Trophoblast cell (in vitro differentiated cells and primary cell): ENCODE measurements at regions not wholly inside any gene's neighbourhood (a gene's known extent, or its start where the extent isn't known, plus 50 kb on each side); places are given as distances from the start of the nearest gene placed in this dataset.
A peak's percentile ranks its signal among the peaks of the same experiment; 100 is the strongest.

Experiments used
- DNase-seq, 2 donors: peaks; one replicate each; pipeline ENCODE4 v3.0.0-alpha.2; 2016
- H2AFZ ChIP-seq: 2 replicates; pipeline ENCODE4 v1.6.1; 2013; ENCODE audit warnings: low read length, moderate library complexity, mild to moderate bottlenecking; ENCODE audit not compliant: insufficient read depth, poor library complexity
- H2AK5ac ChIP-seq: 2 replicates; pipeline ENCODE4 v1.6.1; 2013; ENCODE audit warnings: mild to moderate bottlenecking, low read length
- H2BK120ac ChIP-seq: 2 replicates; pipeline ENCODE4 v1.6.1; 2013; ENCODE audit warnings: low read length, mild to moderate bottlenecking, moderate library complexity; ENCODE audit not compliant: insufficient read depth, poor library complexity
- H2BK12ac ChIP-seq: 2 replicates; pipeline ENCODE4 v1.6.1; 2013; ENCODE audit warnings: mild to moderate bottlenecking, low read length, moderate library complexity
- H2BK5ac ChIP-seq: 2 replicates; pipeline ENCODE4 v1.6.1; 2013; ENCODE audit warnings: low read length, low read depth, moderate library complexity, mild to moderate bottlenecking; ENCODE audit not compliant: poor library complexity
- H3K14ac ChIP-seq: 2 replicates; pipeline ENCODE4 v1.6.1; 2013; ENCODE audit warnings: mild to moderate bottlenecking, low read length
- H3K18ac ChIP-seq: 2 replicates; pipeline ENCODE4 v1.6.1; 2013; ENCODE audit warnings: mild to moderate bottlenecking, low read length
- H3K23ac ChIP-seq: 2 replicates; pipeline ENCODE4 v1.6.1; 2013; ENCODE audit warnings: low read length
- H3K27ac ChIP-seq: 2 replicates; pipeline ENCODE4 v1.5.1; 2013; ENCODE audit warnings: low read depth, mild to moderate bottlenecking, inconsistent platforms, low read length, moderate library complexity
- H3K27me3 ChIP-seq: 2 replicates; pipeline ENCODE4 v1.6.1; 2013; ENCODE audit warnings: inconsistent platforms, mild to moderate bottlenecking, low read length, moderate library complexity; ENCODE audit not compliant: insufficient read depth
- H3K36me3 ChIP-seq, 2 experiments: 1 replicate in 1 of 2; 2 replicates in 1 of 2; pipeline ENCODE4 v1.6.1; 2013; ENCODE audit warnings: low read length in 2 of 2, mild to moderate bottlenecking in 2 of 2, moderate library complexity in 1 of 2; ENCODE audit not compliant: insufficient read depth in 2 of 2, control insufficient read depth in 1 of 2
- H3K4ac ChIP-seq: 2 replicates; pipeline ENCODE4 v1.6.1; 2013; ENCODE audit warnings: low read depth, mild to moderate bottlenecking, low read length, moderate library complexity
- H3K4me1 ChIP-seq, 2 experiments: 1 replicate in 1 of 2; 2 replicates in 1 of 2; pipeline ENCODE4 v1.6.1; 2013; ENCODE audit warnings: low read length in 2 of 2, mild to moderate bottlenecking in 2 of 2, moderate library complexity in 1 of 2; ENCODE audit not compliant: insufficient read depth in 2 of 2, control insufficient read depth in 1 of 2
- H3K4me2 ChIP-seq: 2 replicates; pipeline ENCODE4 v1.6.1; 2013; ENCODE audit warnings: inconsistent platforms, mild to moderate bottlenecking, low read length, moderate library complexity
- H3K4me3 ChIP-seq: 2 replicates; pipeline ENCODE4 v1.5.1; 2013; ENCODE audit warnings: mild to moderate bottlenecking, low read depth, low read length, inconsistent platforms
- H3K79me1 ChIP-seq: one replicate; pipeline ENCODE4 v1.6.1; 2013; ENCODE audit warnings: low read length
- H3K79me2 ChIP-seq: 2 replicates; pipeline ENCODE4 v1.6.1; 2013; ENCODE audit warnings: low read length, mild to moderate bottlenecking; ENCODE audit not compliant: control insufficient read depth, insufficient read depth, poor library complexity
- H3K9ac ChIP-seq: 2 replicates; pipeline ENCODE4 v1.6.1; 2013; ENCODE audit warnings: mild to moderate bottlenecking, low read length
- H3K9me3 ChIP-seq: 2 replicates; pipeline ENCODE4 v1.6.1; 2013; ENCODE audit warnings: low read depth, mild to moderate bottlenecking, control low read depth, inconsistent platforms, low read length; ENCODE audit not compliant: insufficient read depth
- H4K12ac ChIP-seq: 2 replicates; pipeline ENCODE4 v1.6.1; 2013; ENCODE audit warnings: low read depth, mild to moderate bottlenecking, low read length, moderate library complexity
- H4K8ac ChIP-seq: 2 replicates; pipeline ENCODE4 v1.6.1; 2013; ENCODE audit warnings: low read depth, mild to moderate bottlenecking, low read length, moderate library complexity
- H4K91ac ChIP-seq: one replicate; pipeline ENCODE4 v1.6.1; 2013; ENCODE audit warnings: low read depth, mild to moderate bottlenecking, low read length, moderate library complexity
- WGBS: extraction: QIAGEN DNeasy Blood & Tissue Kit; methylation state at CpG from one replicate; pipeline ENCODE4 v1.1.7; 2013; ENCODE audit warnings: missing lambda C conversion rate; ENCODE audit not compliant: insufficient read length, insufficient coverage; ENCODE audit errors: extremely low coverage; 5-methylcytosine and 5-hydroxymethylcytosine counted together

GRCh38 chr1:243924188-243924587 lies 74.1 kb upstream of the AKT3 start:
- Histone ChIP-seq H3K14ac (peak overlapping the region; percentile 18), H2BK12ac (no peak overlapping the region), H4K8ac (peak overlapping the region; percentile 7), H4K91ac (peak overlapping the region; percentile 92), H3K27ac (peak overlapping the region; percentile 89), H3K4me1 (peaks cover 21 to 23% of the 10 kb centered on the region in 2 experiments), H3K23ac (no peak overlapping the region), H3K9ac (no peak overlapping the region), H2BK120ac (peak overlapping the region; percentile 50), H3K27me3 (no peaks in the 10 kb centered on the region), H2BK5ac (peak overlapping the region; percentile 77), H3K79me1 (peaks cover 19% of the 10 kb centered on the region), H2AK5ac (no peak overlapping the region), H4K12ac (no peak overlapping the region), H3K4ac (no peak overlapping the region), H3K18ac (no peak overlapping the region), H3K4me2 (peak overlapping the region; percentile 53), H2AFZ (no peak overlapping the region), H3K4me3 (no peak overlapping the region), H3K36me3 (no peaks in the 10 kb centered on the region), H3K9me3 (no peaks in the 10 kb centered on the region), H3K79me2 (no peaks in the 10 kb centered on the region)
- DNase-seq = peak; percentile 92 to 94
- no CpG with 5 or more reads among the region's 3 CpGs for WGBS

- Histone ChIP-seq H3K9me3 (no peaks in the 10 kb centered on the region), H3K4ac (no peak overlapping the region), H3K14ac (peak overlapping the region; percentile 48), H2BK12ac (peak overlapping the region; percentile 71), H3K4me2 (peak overlapping the region; percentile 53), H4K8ac (peak overlapping the region; percentile 44), H3K18ac (no peak overlapping the region), H2AK5ac (peak overlapping the region; percentile 60), H2BK120ac (peak overlapping the region; percentile 87), H3K79me1 (peaks cover 19% of the 10 kb centered on the region), H3K4me3 (no peak overlapping the region), H3K79me2 (no peaks in the 10 kb centered on the region), H2AFZ (no peak overlapping the region), H3K9ac (no peak overlapping the region), H4K12ac (no peak overlapping the region), H3K36me3 (no peaks in the 10 kb centered on the region), H3K4me1 (peaks cover 21 to 23% of the 10 kb centered on the region in 2 experiments), H3K27ac (peak overlapping the region; percentile 89), H2BK5ac (peak overlapping the region; percentile 68), H3K27me3 (no peaks in the 10 kb centered on the region), H3K23ac (no peak overlapping the region), H4K91ac (peak overlapping the region; percentile 92)
- no CpG with 5 or more reads among the region's 13 CpGs for WGBS
- DNase-seq = no peak
Measured at GRCh38 chr1:243923292-243924171, 73.5 kb upstream of the AKT3 start.

DNA sequence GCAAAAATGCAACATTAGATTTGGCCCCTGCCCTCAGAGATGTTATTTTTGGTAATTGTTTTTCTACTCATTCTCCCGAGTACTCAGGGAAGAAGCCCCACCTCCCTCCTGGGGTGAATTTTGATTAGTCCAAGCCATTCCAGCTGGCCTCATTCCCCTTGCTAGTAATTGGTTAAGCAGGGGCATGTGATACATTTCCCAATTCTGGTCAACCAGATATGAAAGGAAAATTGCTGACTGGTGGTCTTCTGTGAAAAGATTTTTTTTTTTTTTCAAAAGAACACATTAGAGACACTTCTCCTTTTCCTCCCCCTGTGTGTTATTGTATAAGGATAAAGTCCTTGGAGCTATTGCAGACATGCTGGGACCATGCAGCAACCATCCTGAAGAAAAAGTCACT lies 71.1 kb upstream of the AKT3 start:
- no peak for DNase-seq
- no peaks in the 10 kb centered on the region for H3K9me3 ChIP-seq
- no peak overlapping the region for H4K8ac ChIP-seq
- no peaks in the 10 kb centered on the region for H3K79me2 ChIP-seq
- H3K9ac ChIP-seq = no peak overlapping the region
- no peak overlapping the region for H4K12ac ChIP-seq
- H2BK5ac ChIP-seq = no peak overlapping the region
- no peak overlapping the region for H3K14ac ChIP-seq
- H3K4me2 ChIP-seq = no peak overlapping the region
- no peak overlapping the region for H3K4ac ChIP-seq
- H3K36me3 ChIP-seq = no peaks in the 10 kb centered on the region
- no peak overlapping the region for H3K18ac ChIP-seq
- WGBS = no CpG with 5 or more reads among the region's 1 CpG
- H4K91ac ChIP-seq = no peak overlapping the region
- no peak overlapping the region for H2AK5ac ChIP-seq
- H3K27me3 ChIP-seq = no peaks in the 10 kb centered on the region
- H3K4me3 ChIP-seq = no peak overlapping the region
- H2AFZ ChIP-seq = no peak overlapping the region
- no peak overlapping the region for H3K23ac ChIP-seq
- H3K79me1 ChIP-seq = peaks cover 19% of the 10 kb centered on the region
- no peak overlapping the region for H3K27ac ChIP-seq
- no peak overlapping the region for H2BK12ac ChIP-seq
- H3K4me1 ChIP-seq = peaks cover 23 to 25% of the 10 kb centered on the region in 2 experiments
- H2BK120ac ChIP-seq = no peak overlapping the region

DNA sequence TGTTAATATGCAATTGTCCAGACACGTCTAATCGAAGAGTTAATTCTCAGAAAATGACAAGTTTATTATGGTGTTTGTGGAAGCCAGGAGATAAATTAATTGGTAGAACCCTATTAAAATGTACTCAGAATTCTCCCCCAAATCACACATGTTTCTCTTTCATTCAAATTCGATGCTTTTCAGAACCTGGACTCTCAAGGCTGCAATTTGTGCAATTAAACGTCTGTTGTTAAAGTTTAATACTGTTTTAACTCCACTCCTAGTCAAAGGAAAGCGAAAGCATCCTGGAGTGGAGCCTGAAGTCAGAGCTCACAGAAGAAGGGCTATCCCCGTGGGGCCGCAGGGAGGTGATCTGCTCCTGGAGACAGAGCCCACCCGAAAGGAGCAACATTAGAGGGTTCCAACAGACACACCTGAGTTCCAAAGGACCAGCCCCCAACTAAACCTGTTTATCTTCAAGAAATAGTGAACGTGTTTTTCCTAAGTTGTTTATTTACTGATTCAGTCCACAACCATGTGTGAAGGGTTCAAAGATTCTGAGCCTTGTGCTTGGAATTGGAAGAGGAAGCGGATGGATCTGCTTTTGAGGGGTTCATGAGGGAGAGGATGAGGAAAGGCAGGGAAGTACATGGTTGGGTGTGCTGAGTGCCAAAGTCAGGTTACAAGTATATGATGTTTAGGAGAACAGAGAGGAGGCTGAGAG lies 68.0 kb upstream of the AKT3 start:
- Histone ChIP-seq H4K12ac (no peak overlapping the region), H3K4ac (no peak overlapping the region), H4K8ac (no peak overlapping the region), H3K4me1 (peaks cover 4 to 7% of the 10 kb centered on the region in 2 experiments), H3K9me3 (no peaks in the 10 kb centered on the region), H2AK5ac (no peak overlapping the region), H3K79me2 (no peaks in the 10 kb centered on the region), H3K23ac (no peak overlapping the region), H2BK12ac (no peak overlapping the region), H3K14ac (no peak overlapping the region), H2AFZ (no peak overlapping the region), H3K27ac (no peak overlapping the region), H3K9ac (no peak overlapping the region), H3K36me3 (no peaks in the 10 kb centered on the region), H3K27me3 (no peaks in the 10 kb centered on the region), H3K4me3 (no peak overlapping the region), H3K18ac (no peak overlapping the region), H2BK5ac (no peak overlapping the region), H3K79me1 (peaks cover 4% of the 10 kb centered on the region), H2BK120ac (no peak overlapping the region), H4K91ac (no peak overlapping the region), H3K4me2 (peak overlapping the region; percentile 77)
- peak in 1 of 2 donors; percentile 19 for DNase-seq
- no CpG with 5 or more reads among the region's 10 CpGs for WGBS
